ENCODE measurements at regions not wholly inside any gene's neighbourhood (a gene's known extent, or its start where the extent isn't known, plus 50 kb on each side); places are given as distances from the start of the nearest gene placed in this dataset.

- no peak for TF ChIP-seq ZBTB26 (CRISPR knock-in tag; IDR thresholded peaks at IDR 0.05; ENCODE audit: borderline replicate concordance)
- peak; percentile 77; the same call in 1 of the 2 replicates for TF ChIP-seq ZNF598 (CRISPR knock-in tag; IDR thresholded peaks at IDR 0.05; ENCODE audit: borderline replicate concordance)
- no peak for TF ChIP-seq NFRKB (IDR thresholded peaks at IDR 0.05)
- TF ChIP-seq U2AF2 (IDR thresholded peaks at IDR 0.05; ENCODE audit: low read depth, low read length), result no peak
- TF ChIP-seq ZZZ3 (CRISPR knock-in tag; IDR thresholded peaks at IDR 0.05; ENCODE audit: borderline replicate concordance), result 0 out of 2 replicates have a peak, but pooled peaks have one; percentile 36
- TF ChIP-seq SNAPC2 (CRISPR knock-in tag; IDR thresholded peaks at IDR 0.05), result 0 out of 2 replicates have a peak, but pooled peaks have one; percentile 39
- peak; percentile 76; the same call in 1 of the 2 replicates for TF ChIP-seq MYPOP (CRISPR knock-in tag; IDR thresholded peaks at IDR 0.05)
- TF ChIP-seq ZNF335 (CRISPR knock-in tag; IDR thresholded peaks at IDR 0.05), result no peak
- TF ChIP-seq, protein P1, sequence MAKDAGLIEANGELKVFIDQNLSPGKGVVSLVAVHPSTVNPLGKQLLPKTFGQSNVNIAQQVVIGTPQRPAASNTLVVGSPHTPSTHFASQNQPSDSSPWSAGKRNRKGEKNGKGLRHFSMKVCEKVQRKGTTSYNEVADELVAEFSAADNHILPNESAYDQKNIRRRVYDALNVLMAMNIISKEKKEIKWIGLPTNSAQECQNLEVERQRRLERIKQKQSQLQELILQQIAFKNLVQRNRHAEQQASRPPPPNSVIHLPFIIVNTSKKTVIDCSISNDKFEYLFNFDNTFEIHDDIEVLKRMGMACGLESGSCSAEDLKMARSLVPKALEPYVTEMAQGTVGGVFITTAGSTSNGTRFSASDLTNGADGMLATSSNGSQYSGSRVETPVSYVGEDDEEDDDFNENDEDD (CRISPR knock-in tag; IDR thresholded peaks at IDR 0.05; ENCODE audit: borderline replicate concordance), result peak; percentile 58; the same call in 1 of the 2 replicates
- TF ChIP-seq, protein P2, sequence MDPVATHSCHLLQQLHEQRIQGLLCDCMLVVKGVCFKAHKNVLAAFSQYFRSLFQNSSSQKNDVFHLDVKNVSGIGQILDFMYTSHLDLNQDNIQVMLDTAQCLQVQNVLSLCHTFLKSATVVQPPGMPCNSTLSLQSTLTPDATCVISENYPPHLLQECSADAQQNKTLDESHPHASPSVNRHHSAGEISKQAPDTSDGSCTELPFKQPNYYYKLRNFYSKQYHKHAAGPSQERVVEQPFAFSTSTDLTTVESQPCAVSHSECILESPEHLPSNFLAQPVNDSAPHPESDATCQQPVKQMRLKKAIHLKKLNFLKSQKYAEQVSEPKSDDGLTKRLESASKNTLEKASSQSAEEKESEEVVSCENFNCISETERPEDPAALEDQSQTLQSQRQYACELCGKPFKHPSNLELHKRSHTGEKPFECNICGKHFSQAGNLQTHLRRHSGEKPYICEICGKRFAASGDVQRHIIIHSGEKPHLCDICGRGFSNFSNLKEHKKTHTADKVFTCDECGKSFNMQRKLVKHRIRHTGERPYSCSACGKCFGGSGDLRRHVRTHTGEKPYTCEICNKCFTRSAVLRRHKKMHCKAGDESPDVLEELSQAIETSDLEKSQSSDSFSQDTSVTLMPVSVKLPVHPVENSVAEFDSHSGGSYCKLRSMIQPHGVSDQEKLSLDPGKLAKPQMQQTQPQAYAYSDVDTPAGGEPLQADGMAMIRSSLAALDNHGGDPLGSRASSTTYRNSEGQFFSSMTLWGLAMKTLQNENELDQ (CRISPR knock-in tag; IDR thresholded peaks at IDR 0.05; ENCODE audit: borderline replicate concordance), result no peak
- peak; percentile 31; the same call in 1 of the 2 replicates for TF ChIP-seq PHF8 (CRISPR knock-in tag; IDR thresholded peaks at IDR 0.05)
- TF ChIP-seq SATB2 (CRISPR knock-in tag; IDR thresholded peaks at IDR 0.05), result no peak
- TF ChIP-seq ZNF883 (CRISPR knock-in tag; IDR thresholded peaks at IDR 0.05; ENCODE audit: not compliant biosample characterization), result peak; percentile 49
- TF ChIP-seq MTF1 (CRISPR knock-in tag; IDR thresholded peaks at IDR 0.05), result no peak
- no peak for TF ChIP-seq ZBTB46 (CRISPR knock-in tag; IDR thresholded peaks at IDR 0.05; ENCODE audit: borderline replicate concordance)
- 0 out of 2 replicates have a peak, but pooled peaks have one; percentile 19 for TF ChIP-seq ZNF644 (CRISPR knock-in tag; IDR thresholded peaks at IDR 0.05; ENCODE audit: low read depth)
- 0 out of 2 replicates have a peak, but pooled peaks have one; percentile 5 for TF ChIP-seq HNF4A (CRISPR knock-in tag; IDR thresholded peaks at IDR 0.05)
- TF ChIP-seq, protein P3, sequence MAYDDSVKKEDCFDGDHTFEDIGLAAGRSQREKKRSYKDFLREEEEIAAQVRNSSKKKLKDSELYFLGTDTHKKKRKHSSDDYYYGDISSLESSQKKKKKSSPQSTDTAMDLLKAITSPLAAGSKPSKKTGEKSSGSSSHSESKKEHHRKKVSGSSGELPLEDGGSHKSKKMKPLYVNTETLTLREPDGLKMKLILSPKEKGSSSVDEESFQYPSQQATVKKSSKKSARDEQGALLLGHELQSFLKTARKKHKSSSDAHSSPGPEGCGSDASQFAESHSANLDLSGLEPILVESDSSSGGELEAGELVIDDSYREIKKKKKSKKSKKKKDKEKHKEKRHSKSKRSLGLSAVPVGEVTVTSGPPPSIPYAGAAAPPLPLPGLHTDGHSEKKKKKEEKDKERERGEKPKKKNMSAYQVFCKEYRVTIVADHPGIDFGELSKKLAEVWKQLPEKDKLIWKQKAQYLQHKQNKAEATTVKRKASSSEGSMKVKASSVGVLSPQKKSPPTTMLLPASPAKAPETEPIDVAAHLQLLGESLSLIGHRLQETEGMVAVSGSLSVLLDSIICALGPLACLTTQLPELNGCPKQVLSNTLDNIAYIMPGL (CRISPR knock-in tag; IDR thresholded peaks at IDR 0.05; ENCODE audit: borderline replicate concordance in 1 of 2, low read depth in 1 of 2), result peak; percentile 50 to 58; a peak in 1 of 4 replicates
- TF ChIP-seq WIZ (CRISPR knock-in tag; IDR thresholded peaks at IDR 0.05), result no peak
These were observed 154.1 kb upstream of the GOLIM4 start (continued) for GRCh38 chr3:168249550-168250414.
